Thyroid gland (tissue), 4 donors: ENCODE measurements at regions not wholly inside any gene's neighbourhood (a gene's known extent, or its start where the extent isn't known, plus 50 kb on each side); places are given as distances from the start of the nearest gene placed in this dataset.

Experiments used
- DNase-seq, 2 donors: peaks; one replicate each; pipeline ENCODE4 v3.0.0-alpha.2; 2019
- H3K27ac ChIP-seq, 3 donors: fragments of 200-600 bp; sonication (generic); 1 replicate in 2 of 3; 2 replicates in 1 of 3; pipeline ENCODE4 v1.5.1; 2016 to 2019; ENCODE audit warnings: mild to moderate bottlenecking in 1 of 3, moderate library complexity in 1 of 3
- H3K27me3 ChIP-seq: fragments of 200-600 bp; sonication (generic); one replicate; pipeline ENCODE4 v1.5.1; 2019
- H3K36me3 ChIP-seq, 2 donors: fragments of 200-600 bp; sonication (generic); one replicate each; pipeline ENCODE4 v1.5.1; 2016 to 2019
- H3K4me1 ChIP-seq, 2 donors: fragments of 200-600 bp; sonication (generic); one replicate each; pipeline ENCODE4 v1.5.1; 2017 to 2019
- H3K4me3 ChIP-seq, 3 donors: fragments of 200-600 bp; sonication (generic); replicated peaks in 1 of 3; 1 replicate in 2 of 3; 2 replicates in 1 of 3; pipeline ENCODE4 v1.5.1; 2016; ENCODE audit warnings: mild to moderate bottlenecking in 1 of 3
- H3K9me3 ChIP-seq: fragments of 200-600 bp; sonication (generic); one replicate; pipeline ENCODE4 v1.5.1; 2017
- CTCF ChIP-seq, 6 experiments: fragments of 200-600 bp in 3 of 6; fragments of 450-650 bp in 3 of 6; sonication (generic) in 3 of 6; IDR thresholded peaks; one replicate each; pipeline ENCODE4 v1.5.1; 2016 to 2019; ENCODE audit warnings: antibody characterized with exemption in 6 of 6, mild to moderate bottlenecking in 2 of 6, inconsistent platforms in 1 of 6, moderate library complexity in 1 of 6
- POLR2A ChIP-seq, 2 donors: fragments of 450-650 bp; IDR thresholded peaks; one replicate each; pipeline ENCODE4 v1.6.1; 2017; ENCODE audit warnings: antibody characterized with exemption in 2 of 2, mild to moderate bottlenecking in 2 of 2, moderate library complexity in 1 of 2
- WGBS, 2 donors: methylation state at CpG; one replicate each; pipeline ENCODE4 v1.1.5; 2017; 5-methylcytosine and 5-hydroxymethylcytosine counted together
- intact Hi-C: fragments of 100-400 bp; cut with DNase I; formaldehyde crosslinking; loops from one replicate; pipeline ENCODE4 v1.15.1; 2023

- TF ChIP-seq POLR2A (IDR thresholded peaks at IDR 0.05) (no peak), CTCF (IDR thresholded peaks at IDR 0.05) (no peak)
- no peaks in the 10 kb centered on the region for H3K4me1 ChIP-seq
- H3K36me3 ChIP-seq = no peaks in the 10 kb centered on the region
- H3K27ac ChIP-seq = no peak overlapping the region
- no peaks in the 10 kb centered on the region for H3K27me3 ChIP-seq
- no peak for DNase-seq
- 61% methylated on average over 10 of the region's 10 CpGs for WGBS, 2 donors
- intact Hi-C loops = no loop called here
- H3K9me3 ChIP-seq = no peaks in the 10 kb centered on the region
- no peak overlapping the region for H3K4me3 ChIP-seq
Observed at GRCh38 chr20:41989935-41990635, 371.9 kb upstream of the CHD6 start.

- Histone ChIP-seq H3K27ac (no peak overlapping the region), H3K36me3 (no peaks in the 10 kb centered on the region), H3K4me1 (no peaks in the 10 kb centered on the region), H3K9me3 (no peaks in the 10 kb centered on the region), H3K27me3 (no peaks in the 10 kb centered on the region), H3K4me3 (no peak overlapping the region)
- 78 to 93% methylated on average over 3 of the region's 3 CpGs for WGBS, 2 donors
- intact Hi-C loops = no loop called here
- no peak for TF ChIP-seq POLR2A (IDR thresholded peaks at IDR 0.05)
- TF ChIP-seq CTCF (IDR thresholded peaks at IDR 0.05) = no peak
- DNase-seq = no peak
Observed at GRCh38 chr20:41989039-41989679, 371.0 kb upstream of the CHD6 start.

- DNase-seq = no peak
- TF ChIP-seq CTCF (IDR thresholded peaks at IDR 0.05) (no peak), POLR2A (IDR thresholded peaks at IDR 0.05) (no peak)
- WGBS, 2 donors = 70 to 74% methylated on average over 2 of the region's 2 CpGs
Observed at GRCh38 chr20:41984031-41984430, 365.9 kb upstream of the CHD6 start.

GRCh38 chr20:41983159-41983558 lies 365.0 kb upstream of the CHD6 start:
- no peak overlapping the region for H3K27ac ChIP-seq
- no peaks in the 10 kb centered on the region for H3K4me1 ChIP-seq
- no peak for DNase-seq
- intact Hi-C loops = no loop called here
- 83 to 89% methylated on average over 4 of the region's 4 CpGs for WGBS, 2 donors
- H3K9me3 ChIP-seq = no peaks in the 10 kb centered on the region
- no peaks in the 10 kb centered on the region for H3K36me3 ChIP-seq
- H3K27me3 ChIP-seq = no peaks in the 10 kb centered on the region
- TF ChIP-seq POLR2A (IDR thresholded peaks at IDR 0.05) (no peak), CTCF (IDR thresholded peaks at IDR 0.05) (no peak)
- H3K4me3 ChIP-seq = no peak overlapping the region

More at GRCh38 chr20:41984031-41984430, 365.9 kb upstream of the CHD6 start:
- H3K27ac ChIP-seq = no peak overlapping the region
- intact Hi-C loops = no loop called here
- H3K36me3 ChIP-seq = no peaks in the 10 kb centered on the region
- H3K4me1 ChIP-seq = no peaks in the 10 kb centered on the region
- no peak overlapping the region for H3K4me3 ChIP-seq
- no peaks in the 10 kb centered on the region for H3K9me3 ChIP-seq
- H3K27me3 ChIP-seq = no peaks in the 10 kb centered on the region

GRCh38 chr20:41981746-41982145 lies 363.6 kb upstream of the CHD6 start:
- H3K27ac ChIP-seq = no peak overlapping the region
- no peak for DNase-seq
- TF ChIP-seq POLR2A (IDR thresholded peaks at IDR 0.05) (no peak), CTCF (IDR thresholded peaks at IDR 0.05) (no peak)
- no peaks in the 10 kb centered on the region for H3K36me3 ChIP-seq
- WGBS, 2 donors = 92 to 93% methylated on average over 3 of the region's 3 CpGs
- H3K9me3 ChIP-seq = no peaks in the 10 kb centered on the region
- no peaks in the 10 kb centered on the region for H3K4me1 ChIP-seq
- no peak overlapping the region for H3K4me3 ChIP-seq
- intact Hi-C loops = no loop called here
- no peaks in the 10 kb centered on the region for H3K27me3 ChIP-seq
